Hepatocyte (in vitro differentiated cells): ENCODE measurements at regions not wholly inside any gene's neighbourhood (a gene's known extent, or its start where the extent isn't known, plus 50 kb on each side); places are given as distances from the start of the nearest gene placed in this dataset.

ENCODE experiments used
- DNase-seq: peaks from one replicate; pipeline ENCODE4 v3.0.0-alpha.2; 2016; ENCODE audit warnings: low spot score
- H2AFZ ChIP-seq: fragments of 200-600 bp; sonication (generic); 2 replicates; pipeline ENCODE4 v1.6.0; 2016; ENCODE audit warnings: antibody characterized with exemption, mild to moderate bottlenecking
- H3K27ac ChIP-seq: fragments of 200-600 bp; sonication (generic); 2 replicates; pipeline ENCODE4 v1.5.1; 2016; ENCODE audit warnings: mild to moderate bottlenecking
- H3K27me3 ChIP-seq: fragments of 200-600 bp; sonication (generic); 2 replicates; pipeline ENCODE4 v1.6.1; 2016
- H3K36me3 ChIP-seq: fragments of 200-600 bp; sonication (generic); replicated peaks from 2 replicates; pipeline ENCODE4 v1.5.1; 2016; ENCODE audit warnings: low read depth; ENCODE audit not compliant: insufficient read depth
- H3K4me1 ChIP-seq: fragments of 200-600 bp; sonication (generic); 2 replicates; pipeline ENCODE4 v1.5.1; 2016; ENCODE audit warnings: mild to moderate bottlenecking, moderate library complexity; ENCODE audit not compliant: insufficient read depth
- H3K4me2 ChIP-seq: fragments of 200-600 bp; sonication (generic); 2 replicates; pipeline ENCODE4 v1.6.0; 2016
- H3K4me3 ChIP-seq: fragments of 200-600 bp; sonication (generic); 2 replicates; pipeline ENCODE4 v1.5.1; 2016; ENCODE audit warnings: mild to moderate bottlenecking
- H3K79me2 ChIP-seq: fragments of 200-600 bp; sonication (generic); 2 replicates; pipeline ENCODE4 v1.6.0; 2017; ENCODE audit warnings: mild to moderate bottlenecking
- H3K9me2 ChIP-seq: fragments of 200-600 bp; sonication (generic); replicated peaks from 2 replicates; pipeline ENCODE4 v1.6.0; 2017; ENCODE audit warnings: mild to moderate bottlenecking; ENCODE audit not compliant: insufficient read depth
- H3K9me3 ChIP-seq: fragments of 200-600 bp; sonication (generic); 2 replicates; pipeline ENCODE4 v1.5.1; 2016; ENCODE audit warnings: low read depth, mild to moderate bottlenecking
- H4K20me1 ChIP-seq: fragments of 200-600 bp; sonication (generic); 2 replicates; pipeline ENCODE4 v1.6.0; 2016; ENCODE audit warnings: mild to moderate bottlenecking; ENCODE audit not compliant: insufficient read depth, poor library complexity, severe bottlenecking
- CTCF ChIP-seq: fragments of 200-600 bp; sonication (generic); IDR thresholded peaks from 2 replicates; pipeline ENCODE4 v1.5.1; 2016; ENCODE audit warnings: antibody characterized with exemption, mild to moderate bottlenecking; ENCODE audit not compliant: poor library complexity
- EZH2 ChIP-seq: fragments of 200-600 bp; sonication (generic); IDR thresholded peaks from 2 replicates; pipeline ENCODE4 v1.6.1; 2016; ENCODE audit warnings: antibody characterized with exemption, mild to moderate bottlenecking, borderline replicate concordance
- EZH2phosphoT487 ChIP-seq: fragments of 200-600 bp; sonication (generic); IDR thresholded peaks from one replicate; pipeline ENCODE4 v1.6.1; 2018; ENCODE audit warnings: antibody characterized with exemption, mild to moderate bottlenecking, low read depth, moderate library complexity; ENCODE audit not compliant: unreplicated experiment, severe bottlenecking
- WGBS: methylation state at CpG from one replicate; pipeline ENCODE4 v1.1.6; 2016; ENCODE audit warnings: low lambda C conversion rate; ENCODE audit errors: missing lambda C conversion rate; 5-methylcytosine and 5-hydroxymethylcytosine counted together

DNA sequence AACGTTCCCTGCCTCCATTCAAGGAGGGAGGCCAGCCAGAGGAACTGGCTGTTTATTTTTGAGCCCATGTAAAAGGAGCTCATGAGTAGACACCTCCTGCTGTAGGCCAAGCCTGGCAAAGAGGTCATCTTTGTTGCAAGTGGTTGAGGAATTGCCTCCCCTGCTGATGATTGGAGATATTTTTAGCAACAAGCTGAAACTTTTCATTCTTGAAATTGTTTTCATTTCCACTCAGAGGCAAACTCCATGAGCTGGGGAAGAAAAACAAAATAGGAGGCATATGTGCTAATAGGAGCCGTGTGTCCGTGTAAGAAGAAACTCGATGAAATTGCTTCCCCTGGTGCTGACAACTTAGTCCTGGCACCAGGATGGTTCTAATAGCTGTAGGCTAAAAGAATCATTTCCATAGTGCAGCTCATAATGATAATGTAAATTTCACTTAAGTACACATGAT, 440.1 kb upstream of the FAR2 start:
- no peak overlapping the region for H3K4me2 ChIP-seq

GRCh38 chr12:28709986-28710685, 438.9 kb upstream of the FAR2 start:
- no peaks in the 10 kb centered on the region for H4K20me1 ChIP-seq
- no peaks in the 10 kb centered on the region for H3K9me2 ChIP-seq
- WGBS, result 90% methylated on average over 4 of the region's 4 CpGs
- H3K27ac ChIP-seq, result no peak overlapping the region
- H2AFZ ChIP-seq, result no peak overlapping the region
- H3K79me2 ChIP-seq, result no peaks in the 10 kb centered on the region
- no peak overlapping the region for H3K4me3 ChIP-seq
- no peak for DNase-seq
- no peak overlapping the region for H3K4me2 ChIP-seq
- no peaks in the 10 kb centered on the region for H3K27me3 ChIP-seq
- no peaks in the 10 kb centered on the region for H3K9me3 ChIP-seq
- no peaks in the 10 kb centered on the region for H3K4me1 ChIP-seq
- no peaks in the 10 kb centered on the region for H3K36me3 ChIP-seq
- TF ChIP-seq EZH2 (no peak), EZH2phosphoT487 (no peak), CTCF (no peak)

More for the DNA sequence above, 440.1 kb upstream of the FAR2 start:
- H3K9me3 ChIP-seq, result no peaks in the 10 kb centered on the region
- no peaks in the 10 kb centered on the region for H3K36me3 ChIP-seq
- no peaks in the 10 kb centered on the region for H3K4me1 ChIP-seq
- H3K4me3 ChIP-seq, result no peak overlapping the region
- no peaks in the 10 kb centered on the region for H3K79me2 ChIP-seq
- H3K27ac ChIP-seq, result no peak overlapping the region
- no peak for TF ChIP-seq EZH2phosphoT487
- no peak for TF ChIP-seq EZH2
- no peak for TF ChIP-seq CTCF
- WGBS, result 67% methylated on average over 4 of the region's 4 CpGs
- H3K9me2 ChIP-seq, result no peaks in the 10 kb centered on the region
- no peaks in the 10 kb centered on the region for H4K20me1 ChIP-seq
- no peak for DNase-seq
- no peak overlapping the region for H2AFZ ChIP-seq
- H3K27me3 ChIP-seq, result no peaks in the 10 kb centered on the region

GRCh38 chr12:28710882-28711281, 438.2 kb upstream of the FAR2 start:
- no peaks in the 10 kb centered on the region for H3K27me3 ChIP-seq
- H3K9me3 ChIP-seq, result no peaks in the 10 kb centered on the region
- no peaks in the 10 kb centered on the region for H3K79me2 ChIP-seq
- no peak for TF ChIP-seq EZH2phosphoT487
- TF ChIP-seq EZH2, result no peak
- TF ChIP-seq CTCF, result no peak
- no peaks in the 10 kb centered on the region for H3K4me1 ChIP-seq
- no peak overlapping the region for H3K27ac ChIP-seq
- H3K9me2 ChIP-seq, result no peaks in the 10 kb centered on the region
- DNase-seq, result no peak
- H2AFZ ChIP-seq, result no peak overlapping the region
- H3K4me2 ChIP-seq, result no peak overlapping the region
- no peaks in the 10 kb centered on the region for H3K36me3 ChIP-seq
- WGBS, result 87% methylated on average over 1 of the region's 1 CpG
- H4K20me1 ChIP-seq, result no peaks in the 10 kb centered on the region
- no peak overlapping the region for H3K4me3 ChIP-seq
